GM18868 (cell line): ENCODE measurements at regions not wholly inside any gene's neighbourhood (a gene's known extent, or its start where the extent isn't known, plus 50 kb on each side); places are given as distances from the start of the nearest gene placed in this dataset.

Source experiments
- ATAC-seq: cut with Tn5 transposase; IDR thresholded peaks from one replicate; pipeline ENCODE4 v1.9.1; 2021; ENCODE audit warnings: mild to moderate bottlenecking, moderate library complexity; ENCODE audit not compliant: unreplicated experiment

DNA sequence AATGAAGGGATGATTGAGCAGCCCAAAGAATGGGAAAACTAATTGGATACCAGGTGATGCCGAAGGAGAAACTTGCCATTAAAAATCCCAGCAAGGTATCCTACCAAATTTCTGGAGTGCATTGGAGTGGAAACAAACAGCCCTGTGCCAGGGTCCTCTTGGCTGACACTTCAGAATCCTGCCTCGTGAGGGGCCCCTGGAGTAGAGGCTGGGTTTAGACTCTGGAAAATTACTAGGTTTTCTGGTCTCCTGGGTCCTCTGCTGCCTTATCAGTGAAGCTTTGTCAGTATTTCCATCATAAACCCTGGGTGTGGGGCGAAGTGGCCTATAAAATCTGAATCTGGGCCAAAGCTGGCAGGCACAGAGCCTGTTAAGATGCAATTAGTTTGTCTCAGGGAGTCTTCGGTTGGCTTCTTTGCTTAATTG is 289.2 kb upstream of the USP24 start:
- ATAC-seq, result no peak

DNA sequence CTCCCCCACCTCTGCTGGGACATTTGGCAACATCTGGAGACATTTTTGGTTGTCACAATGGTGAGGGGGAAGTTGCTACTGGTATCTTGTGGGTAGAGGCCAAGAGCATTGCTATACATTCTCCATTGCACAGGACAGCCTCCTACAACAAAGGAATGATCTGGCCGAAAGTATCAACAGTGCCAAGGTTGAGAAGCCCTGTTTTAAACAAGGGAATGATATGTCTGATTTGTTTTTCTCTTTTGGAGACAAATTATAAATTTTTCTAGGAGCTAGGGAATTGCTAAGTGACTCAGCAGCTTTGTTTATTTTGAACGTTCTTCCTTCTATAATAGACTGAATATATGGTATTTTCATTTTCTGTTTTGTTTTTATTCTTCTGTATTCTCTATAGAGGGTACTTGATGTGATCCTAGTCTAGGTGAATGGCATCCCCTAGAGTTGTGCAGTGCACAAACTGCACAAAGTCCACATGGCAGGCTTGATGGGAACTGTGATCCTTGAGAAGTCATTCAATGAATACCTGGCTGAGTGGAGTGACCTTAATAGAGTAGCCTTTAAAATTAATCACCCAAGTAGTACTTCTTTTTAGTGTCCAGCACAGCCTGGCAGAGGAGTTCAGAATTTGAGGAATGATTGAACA is 288.6 kb upstream of the USP24 start:
- no peak for ATAC-seq

DNA sequence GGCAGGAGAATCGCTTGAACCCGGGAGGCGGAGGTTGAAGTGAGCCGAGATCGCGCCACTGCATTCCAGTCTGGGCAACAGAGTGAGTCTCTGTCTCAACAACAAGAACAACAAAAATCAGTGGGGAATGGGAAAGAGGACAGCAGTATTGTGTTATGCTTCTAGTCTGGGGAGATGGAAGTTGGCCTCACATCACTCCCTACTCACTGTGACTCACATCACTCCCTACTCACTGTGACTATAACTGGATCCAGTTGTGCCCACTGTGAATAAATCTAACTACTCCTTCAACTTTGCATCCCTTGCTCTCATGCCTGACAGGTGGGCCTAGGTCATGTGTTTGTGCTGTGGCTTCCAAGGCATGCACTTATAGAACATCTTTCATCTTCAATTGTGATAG is 285.4 kb upstream of the USP24 start:
- no peak for ATAC-seq

DNA sequence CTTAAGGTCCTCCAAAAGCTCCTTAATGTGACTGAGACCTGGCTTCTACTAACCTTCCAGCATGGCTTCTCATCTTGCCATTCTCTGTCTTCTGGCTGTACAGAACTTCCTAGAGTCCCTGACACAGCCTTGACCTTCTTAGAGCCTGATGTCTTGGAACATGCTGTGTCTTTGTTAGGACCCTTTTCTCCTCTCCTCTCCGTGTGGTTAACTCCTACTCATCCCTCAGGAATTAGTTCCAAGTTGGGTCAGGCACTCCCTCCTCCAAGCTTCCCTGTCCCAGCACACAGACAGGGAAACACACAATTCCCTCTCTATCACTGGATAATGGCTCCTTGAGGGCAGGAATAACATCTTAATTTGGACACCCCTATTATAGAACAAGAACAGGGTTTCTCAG is 275.4 kb upstream of the USP24 start:
- ATAC-seq, result no peak

DNA sequence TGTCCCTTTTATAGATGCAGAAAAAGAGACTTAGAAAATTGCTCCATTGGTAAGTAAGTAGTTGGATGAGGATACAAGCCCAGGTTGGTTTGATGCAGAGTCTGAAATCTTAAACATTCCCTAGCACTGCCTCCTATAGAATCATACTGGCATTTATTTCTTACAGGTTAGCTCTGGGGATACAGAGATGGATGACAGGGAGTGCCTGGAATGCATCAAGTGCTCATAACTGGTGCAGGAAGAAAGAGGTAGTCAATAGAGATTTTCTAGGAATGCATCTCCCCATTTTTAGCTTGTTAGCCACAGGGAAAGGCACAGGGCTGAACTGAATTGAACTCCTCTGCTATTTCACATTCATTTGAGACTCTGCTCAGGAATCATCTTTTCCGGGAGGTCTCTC is 269.0 kb upstream of the USP24 start:
- ATAC-seq, result no peak

DNA sequence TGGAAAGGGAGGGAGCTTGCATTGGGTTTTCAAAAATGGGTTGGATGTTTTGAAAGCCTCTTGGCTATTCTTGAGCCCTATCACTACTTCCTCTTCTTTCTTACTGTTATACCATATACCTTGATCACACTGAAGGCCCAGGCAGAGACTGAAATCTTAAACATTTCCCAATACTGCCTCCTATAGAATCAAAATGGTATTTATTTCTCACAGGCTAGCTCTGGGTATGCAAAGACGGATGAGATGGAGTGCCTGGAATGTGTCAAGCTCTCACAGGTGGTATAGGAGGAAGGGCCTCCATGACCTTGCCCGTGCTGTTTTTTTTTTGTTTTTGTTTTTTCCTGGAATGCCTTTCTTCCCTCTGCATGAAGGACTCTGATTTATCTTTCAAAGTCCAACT is 268.4 kb upstream of the USP24 start:
- no peak for ATAC-seq

DNA sequence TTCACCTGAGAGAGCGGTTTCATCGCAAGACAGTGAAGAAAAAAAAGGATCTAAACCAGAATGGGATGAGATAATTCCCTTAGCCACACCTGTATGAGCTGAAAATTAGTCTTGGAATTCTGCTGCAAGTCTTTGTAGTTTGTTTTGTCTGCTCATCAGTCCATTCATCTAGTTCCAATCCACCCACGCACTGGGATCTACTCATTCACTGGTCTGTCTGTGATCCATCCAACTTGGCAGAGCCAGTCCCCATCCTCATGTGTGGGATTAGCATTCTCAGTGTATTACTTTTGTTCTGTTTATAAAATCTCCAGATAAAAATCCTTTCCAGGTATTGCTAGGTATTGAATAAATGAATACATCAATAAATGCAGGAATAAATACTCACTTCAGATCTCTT is 266.5 kb upstream of the USP24 start:
- ATAC-seq, result no peak

DNA sequence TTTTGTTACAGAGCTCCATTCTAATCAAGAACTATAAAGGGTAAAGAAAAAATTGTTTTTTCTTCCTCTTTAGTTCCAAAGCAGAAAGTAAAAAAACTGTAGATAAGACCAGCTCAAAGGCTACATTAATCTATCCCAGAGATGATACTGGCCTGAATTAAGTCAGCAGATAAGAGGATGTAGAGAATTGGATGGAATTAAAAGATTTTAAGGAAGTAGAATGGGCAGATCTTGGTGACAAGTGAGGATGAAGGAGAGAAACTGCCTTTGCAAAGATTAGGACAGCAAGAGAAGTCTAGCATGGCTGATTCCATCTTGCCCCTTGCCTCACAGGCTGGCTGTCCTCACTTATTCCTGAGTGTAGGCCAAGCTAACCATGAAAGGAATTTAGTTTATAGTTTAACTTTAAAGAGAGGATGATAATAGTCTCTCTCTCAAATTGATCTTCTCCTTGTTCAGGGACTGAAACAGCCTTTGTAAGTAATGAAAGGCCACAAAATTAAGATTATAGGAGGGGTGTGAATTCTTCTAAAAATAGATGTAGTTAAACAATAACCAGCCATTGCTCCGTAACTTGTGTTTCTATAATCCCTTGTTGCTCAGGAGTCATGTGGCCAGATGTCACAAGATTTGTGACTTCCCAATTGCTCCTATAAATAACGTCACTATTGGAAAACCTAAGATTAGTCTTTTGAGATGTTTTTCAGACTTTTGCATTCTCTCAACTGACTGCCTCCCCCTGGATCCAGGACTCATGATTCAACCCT is 265.0 kb upstream of the USP24 start:
- no peak for ATAC-seq

DNA sequence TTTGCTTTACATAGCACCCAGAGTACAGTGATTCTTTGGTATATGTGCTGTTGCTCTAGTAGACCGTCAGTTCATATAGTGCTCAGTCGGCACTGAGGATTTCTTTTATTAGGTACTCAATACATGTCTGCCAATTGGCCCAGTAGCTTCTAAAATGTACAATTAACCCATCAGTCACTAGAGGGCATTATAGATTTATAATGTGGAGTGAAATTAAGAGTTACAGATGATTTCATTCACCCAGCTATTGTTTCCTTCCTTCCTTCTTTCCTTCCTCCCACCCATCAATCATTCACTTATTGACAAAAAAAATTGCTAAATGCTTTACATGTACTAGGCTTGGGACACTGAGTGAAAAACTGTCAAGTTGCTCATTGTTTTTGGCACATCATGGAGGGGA is 263.6 kb upstream of the USP24 start:
- ATAC-seq, result no peak

DNA sequence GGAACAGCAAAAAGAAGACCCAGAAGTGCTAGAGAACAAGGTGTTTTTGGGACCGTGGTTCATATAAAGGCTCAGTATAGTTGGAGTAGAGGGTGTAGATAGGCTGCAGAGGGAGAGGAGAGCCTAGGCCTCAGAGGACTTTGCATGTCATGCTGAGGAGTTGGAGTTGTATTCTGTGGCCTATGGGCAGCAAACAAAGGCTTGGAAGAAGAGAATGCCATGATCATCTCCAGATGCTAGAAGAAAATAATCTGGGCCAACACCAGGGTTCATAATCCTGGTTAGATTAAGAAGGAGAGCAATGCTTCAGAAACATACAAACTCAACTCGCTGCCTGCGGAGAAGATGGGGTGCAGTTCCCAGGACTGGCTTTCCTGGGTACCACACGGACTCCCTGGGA is 262.8 kb upstream of the USP24 start:
- no peak for ATAC-seq

DNA sequence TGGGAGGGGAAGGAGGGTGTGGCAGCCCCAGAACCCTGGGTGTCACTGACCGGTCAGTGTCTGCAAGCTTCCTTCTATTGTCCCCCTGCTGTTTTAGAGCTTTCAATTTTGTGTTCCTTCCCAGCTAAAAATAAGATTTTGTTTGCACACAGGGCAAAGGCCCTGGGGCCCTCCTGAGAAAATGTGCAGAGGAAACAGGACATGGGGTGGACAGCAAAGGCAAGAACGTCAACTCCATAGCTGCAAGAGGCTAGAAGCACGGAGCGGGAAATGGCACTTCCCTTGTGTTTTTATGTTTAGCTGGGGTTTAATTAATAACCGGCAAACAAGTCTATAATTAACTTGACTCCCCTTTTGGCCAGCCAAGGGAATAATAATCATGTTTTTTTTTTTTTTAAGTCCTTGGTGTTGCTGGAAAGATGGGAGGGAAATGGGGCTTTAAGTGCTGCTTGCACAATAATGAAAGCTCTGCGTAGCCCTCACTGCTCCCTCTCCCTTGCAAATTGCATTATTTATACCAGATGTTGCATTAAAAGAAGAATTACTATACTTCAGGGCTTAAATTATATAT is 261.4 kb upstream of the USP24 start:
- ATAC-seq, result no peak

DNA sequence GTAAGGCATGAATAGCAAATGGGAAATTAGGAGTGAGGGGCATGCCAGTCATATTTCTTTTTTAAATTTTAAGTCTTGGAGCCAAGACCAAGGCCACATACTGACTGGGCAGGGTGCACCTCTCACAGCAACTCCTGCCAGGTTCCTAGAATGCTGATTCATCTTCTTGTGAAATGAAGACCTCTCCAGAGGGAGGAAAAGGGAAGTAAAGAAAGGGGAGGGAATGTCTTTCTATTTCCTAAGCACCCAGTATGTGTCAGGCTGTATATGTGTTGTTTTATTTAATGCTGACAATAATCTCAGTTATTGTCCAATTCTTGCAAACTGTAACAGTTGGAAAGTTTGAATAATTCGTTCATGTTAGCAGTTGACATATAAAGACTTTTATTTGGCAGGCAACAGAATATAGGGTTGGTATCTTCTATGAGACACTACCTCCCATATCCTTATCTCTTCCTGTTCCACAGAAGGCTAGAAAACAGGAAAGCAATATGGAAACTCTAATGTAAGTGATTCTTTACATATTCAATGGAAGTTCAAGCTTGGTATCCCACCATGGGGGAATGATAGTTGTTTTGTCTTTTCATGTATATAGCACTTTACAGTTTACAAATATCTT is 259.1 kb upstream of the USP24 start:
- no peak for ATAC-seq

DNA sequence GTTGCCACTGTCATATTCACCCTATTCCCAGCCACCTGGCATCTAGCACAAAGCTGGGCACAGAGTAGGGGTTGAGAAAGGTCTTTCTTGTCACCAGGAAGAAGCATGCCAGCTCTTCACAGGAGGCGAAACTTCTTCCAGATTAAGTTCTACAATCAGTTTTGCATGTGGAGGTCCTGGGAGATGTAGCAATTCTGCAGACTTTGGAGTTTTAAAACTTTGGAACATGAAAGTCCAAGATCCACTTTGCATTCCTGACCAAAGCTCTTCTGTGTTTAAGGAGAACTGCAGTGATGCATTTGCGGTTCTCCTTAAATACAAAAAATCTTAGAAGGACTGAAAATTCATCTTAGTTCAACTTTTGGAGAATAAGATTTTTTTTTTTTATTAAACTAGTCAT is 258.5 kb upstream of the USP24 start:
- ATAC-seq, result no peak

DNA sequence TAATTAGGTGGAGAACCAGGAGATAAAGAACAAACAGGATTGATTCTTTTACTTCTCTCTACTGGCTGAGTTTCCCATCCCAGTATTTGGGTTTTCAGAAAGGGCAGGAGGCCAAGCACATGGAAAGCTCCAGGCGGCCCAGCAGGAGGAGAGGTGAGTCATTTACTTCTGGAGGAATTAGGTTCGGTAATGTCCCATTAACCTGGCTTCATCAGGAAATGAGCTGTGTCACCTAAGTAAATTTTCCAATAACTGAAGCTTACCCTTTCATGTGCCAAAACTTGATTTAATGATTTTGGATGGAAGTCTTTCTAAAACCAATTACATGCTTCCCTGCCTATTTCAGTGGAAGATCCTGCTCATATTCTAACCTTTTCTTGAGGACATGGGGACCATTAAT is 257.6 kb upstream of the USP24 start:
- no peak for ATAC-seq

DNA sequence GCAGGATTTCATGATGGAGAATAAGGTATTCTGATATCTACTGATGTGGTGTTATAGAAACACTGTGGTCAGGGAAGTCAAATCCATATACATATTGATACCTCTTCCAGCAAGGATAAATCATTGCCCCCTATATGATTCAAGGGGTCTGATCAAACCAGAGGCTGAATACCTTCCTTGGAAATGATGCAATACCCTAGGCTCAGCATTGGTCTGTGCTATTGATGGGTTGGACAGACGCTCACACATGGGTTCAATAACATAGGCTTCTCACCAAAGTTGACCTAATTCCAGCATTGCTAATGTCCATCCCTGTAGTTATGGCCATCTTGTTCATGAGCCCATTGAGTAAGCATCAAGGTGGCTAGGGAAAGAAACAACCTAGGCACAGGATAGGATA is 257.0 kb upstream of the USP24 start:
- no peak for ATAC-seq

DNA sequence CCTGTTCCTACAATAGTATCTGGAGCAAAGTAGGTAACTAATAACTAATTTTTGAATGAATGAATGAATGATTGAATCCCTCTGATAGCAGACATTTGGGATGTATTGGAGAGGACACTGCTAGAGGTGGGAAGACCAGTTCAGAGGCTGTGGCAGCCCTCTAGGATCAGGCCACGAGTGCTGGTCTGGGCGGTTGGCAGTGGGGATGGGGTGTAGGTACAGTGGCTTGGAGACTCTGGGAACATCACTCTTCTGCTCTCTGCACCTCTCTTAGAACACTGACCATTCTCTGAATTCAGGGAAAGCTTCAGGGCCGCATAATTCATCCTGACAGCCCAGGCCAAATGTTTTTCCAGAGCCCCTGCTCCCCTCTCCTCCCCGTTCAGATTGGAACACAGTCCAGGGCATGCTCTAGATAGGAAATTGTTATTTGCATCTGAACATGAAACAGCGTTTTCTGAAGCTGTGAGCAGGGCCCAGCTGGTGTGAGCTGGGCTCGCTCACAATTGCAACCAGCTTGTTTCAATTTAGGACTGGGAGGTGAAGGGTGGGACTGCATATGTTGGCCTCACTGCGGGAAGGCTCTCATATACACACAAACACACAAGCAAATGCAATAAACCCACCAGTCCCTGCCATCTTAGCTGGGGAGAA is 253.1 kb upstream of the USP24 start:
- ATAC-seq, result no peak

DNA sequence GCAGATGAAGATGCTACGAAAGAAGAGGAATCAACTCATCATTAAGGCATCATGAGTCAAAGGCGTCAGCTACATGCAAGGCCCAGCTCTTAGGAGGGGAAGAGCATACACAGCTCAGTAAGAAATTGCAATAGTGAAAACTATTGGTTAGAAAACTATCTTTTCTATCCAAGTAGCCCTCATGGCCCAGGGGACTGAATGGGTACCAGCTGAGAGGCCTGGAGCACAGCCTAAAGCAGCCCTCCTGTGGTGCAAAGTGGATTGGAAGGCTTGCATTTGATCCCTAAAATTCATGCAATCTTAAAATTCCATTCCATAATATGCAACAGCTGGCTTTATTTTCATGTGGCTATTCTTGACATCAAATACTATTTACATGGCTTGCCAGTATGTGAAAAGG is 251.8 kb upstream of the USP24 start:
- ATAC-seq, result no peak

DNA sequence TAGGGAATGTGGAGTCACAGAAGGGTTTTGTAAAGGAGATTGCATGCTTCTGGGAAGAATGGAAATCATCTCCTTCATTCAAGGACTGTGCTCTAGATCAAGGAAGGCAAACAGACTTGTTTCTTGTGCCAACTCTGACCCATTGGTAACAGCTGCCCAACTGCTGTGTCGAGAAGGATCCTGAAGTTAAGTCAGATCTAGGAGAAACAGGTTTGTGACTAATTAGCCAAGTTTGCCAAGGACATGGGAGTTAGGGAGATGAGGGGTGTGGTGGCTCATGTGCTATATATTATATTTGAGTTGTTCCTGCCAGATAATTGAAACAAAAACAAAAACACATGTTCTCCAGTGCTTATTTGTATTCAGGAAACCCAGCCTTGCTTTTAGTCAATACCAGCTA is 251.2 kb upstream of the USP24 start:
- ATAC-seq, result no peak

DNA sequence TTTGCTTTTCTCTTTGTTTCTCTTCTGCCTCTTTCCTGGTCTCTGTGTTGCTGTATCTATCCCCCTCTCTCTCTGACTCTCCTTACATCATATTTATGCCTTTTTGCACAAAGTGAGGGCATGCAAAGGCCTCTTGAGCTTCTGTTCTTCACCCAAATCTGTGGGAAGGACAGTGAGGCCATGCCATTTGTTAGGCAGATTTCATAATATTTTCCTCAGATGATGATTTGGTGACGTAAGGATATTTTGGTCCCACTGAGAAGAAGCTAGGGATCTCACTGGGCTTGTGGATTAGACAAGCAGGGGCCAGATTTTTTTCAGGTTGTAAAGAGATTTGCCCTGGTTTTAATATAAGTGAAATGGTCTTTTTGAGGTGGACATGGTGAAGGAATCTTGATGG is 249.4 kb upstream of the USP24 start:
- ATAC-seq, result no peak

DNA sequence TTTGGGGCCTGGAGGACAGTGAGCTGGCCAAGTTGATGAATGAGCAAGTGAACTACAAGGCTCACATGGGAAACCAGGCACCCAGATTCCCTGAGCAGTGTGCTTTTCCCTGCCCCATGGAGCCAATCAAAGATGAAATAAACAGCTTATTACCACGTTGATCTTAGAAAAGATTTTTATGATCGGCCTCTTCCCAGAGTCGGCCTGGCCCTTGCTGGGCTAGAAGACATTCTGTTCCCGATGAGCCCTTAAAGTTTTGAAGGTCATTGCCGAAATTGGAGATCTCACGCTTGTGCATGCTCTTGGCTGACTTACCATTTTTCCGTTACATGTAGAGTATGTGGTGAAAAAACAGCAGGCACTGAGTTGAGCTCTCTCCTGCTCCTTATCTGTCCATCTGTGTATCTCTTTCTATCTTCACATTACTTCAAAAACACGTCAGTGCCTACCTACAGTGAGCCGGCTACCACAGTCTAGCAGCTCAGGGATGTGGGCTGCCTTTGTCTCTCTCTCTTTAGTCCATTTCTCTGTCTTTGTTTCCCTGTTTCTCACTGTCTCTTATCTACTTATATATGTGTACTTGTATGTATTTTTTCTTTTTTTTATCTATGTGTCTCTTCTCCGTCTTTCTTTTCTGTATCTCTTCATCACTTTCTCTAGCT is 248.8 kb upstream of the USP24 start:
- ATAC-seq, result no peak

DNA sequence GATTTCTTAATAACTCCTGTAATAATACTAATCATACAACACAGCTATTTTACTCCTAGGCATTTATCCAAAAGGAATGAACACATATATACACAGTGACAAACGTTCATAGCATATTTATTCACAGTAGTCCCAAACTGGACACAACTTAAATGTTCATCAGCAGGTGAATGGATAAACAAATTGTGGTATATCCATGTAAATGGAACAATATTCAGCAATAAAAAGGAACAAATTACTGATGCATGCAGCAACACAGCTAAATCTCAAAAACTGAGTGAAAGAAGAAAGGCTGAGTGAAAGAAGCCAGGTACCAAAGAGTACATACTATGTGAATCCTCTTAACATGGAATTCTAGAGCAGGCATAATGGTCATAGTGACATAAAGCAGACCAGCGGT is 242.7 kb upstream of the USP24 start:
- no peak for ATAC-seq
